HT-29 (cell line): ENCODE measurements at regions not wholly inside any gene's neighbourhood (a gene's known extent, or its start where the extent isn't known, plus 50 kb on each side); places are given as distances from the start of the nearest gene placed in this dataset.

Experiments
- DNase-seq: peaks from one replicate; pipeline ENCODE4 v3.0.0-alpha.2; 2015; ENCODE audit warnings: low spot score

GRCh38 chr21:38740090-38740489 is 65.6 kb upstream of the ETS2 start:
- no peak for DNase-seq

- peak; percentile 30 for DNase-seq
Measured at GRCh38 chr21:38741092-38741949, 64.4 kb upstream of the ETS2 start.

- no peak for DNase-seq
Measured at GRCh38 chr21:38741950-38742256, 63.8 kb upstream of the ETS2 start.

- DNase-seq = no peak
Measured at GRCh38 chr21:38742580-38743260, 63.0 kb upstream of the ETS2 start.

- no peak for DNase-seq
Measured at GRCh38 chr21:38743772-38744529, 61.8 kb upstream of the ETS2 start.

GRCh38 chr21:38744861-38745260 is 60.9 kb upstream of the ETS2 start:
- DNase-seq = no peak

GRCh38 chr21:38747810-38748209 is 57.9 kb upstream of the ETS2 start:
- DNase-seq = no peak

GRCh38 chr21:38751379-38752050 is 54.2 kb upstream of the ETS2 start:
- DNase-seq = no peak

GRCh38 chr21:38752051-38752505 is 53.7 kb upstream of the ETS2 start:
- DNase-seq = no peak

GRCh38 chr21:38753114-38753513 is 52.6 kb upstream of the ETS2 start:
- DNase-seq = no peak

- DNase-seq = no peak
Measured at GRCh38 chr21:38753557-38753971, 52.2 kb upstream of the ETS2 start.
